K562 (cell line): ENCODE measurements at regions not wholly inside any gene's neighbourhood (a gene's known extent, or its start where the extent isn't known, plus 50 kb on each side); places are given as distances from the start of the nearest gene placed in this dataset.

Experiments used
- ATAC-seq: fragments of 200-7000 bp; cut with Tn5 transposase; 3 replicates; pipeline ENCODE4 v1.9.1; 2020; ENCODE audit warnings: moderate library complexity
- BruUV-seq: library from RNA; stranded (reverse); fragments of 400-500 nt; replicated peaks from 2 replicates; lab custom pipeline; 2021; lab: Mats Ljungman, UMichigan
- CTCF ChIA-PET: fragments of 300-600 bp; formaldehyde crosslinking; extraction: SDS; loops from one replicate; lab custom pipeline; 2021; ENCODE audit warnings: low intra/inter-chr PET ratio; lab: Yijun Ruan, JAX
- POLR2A ChIA-PET: fragments of 300-600, 350-650 bp; sonication (Branson Sonifier 250); formaldehyde crosslinking; extraction: SDS; loops from one replicate; lab custom pipeline; 2021; ENCODE audit warnings: antibody characterized with exemption, inconsistent platforms; lab: Yijun Ruan, JAX
- DNase-seq, 4 experiments: peaks; one replicate each; pipeline versions ENCODE4 v3.0.0 to v3.0.0-alpha.2; 2011 to 2018; ENCODE audit warnings: low spot score in 3 of 4, mixed read lengths in 3 of 4; ENCODE audit errors: extremely low read depth in 1 of 4
- FAIRE-seq: peaks from 2 replicates; lab custom pipeline; 2011; peaks lifted over from hg19 to GRCh38; lab: Jason Lieb, UNC
- H2AFZ ChIP-seq: 2 replicates; pipeline ENCODE4 v1.6.0; 2011; ENCODE audit warnings: low read depth, low read length, control low read depth, inconsistent platforms
- H3K27ac ChIP-seq: fragments of 200-600 bp; 3 replicates; pipeline ENCODE4 v1.8.0; 2011; ENCODE audit warnings: low read depth, mild to moderate bottlenecking, control low read depth, inconsistent platforms, low read length, moderate library complexity, mixed read lengths; ENCODE audit errors: extremely low read depth
- H3K27me3 ChIP-seq, 2 experiments: fragments of 300-600 bp in 1 of 2; 2 replicates in 1 of 2; 3 replicates in 1 of 2; pipeline versions ENCODE4 v1.6.0 to v1.8.0; 2011; ENCODE audit warnings: inconsistent platforms in 2 of 2, low read length in 2 of 2, mild to moderate bottlenecking in 1 of 2, mixed read lengths in 1 of 2, moderate library complexity in 1 of 2; ENCODE audit not compliant: control insufficient read depth in 2 of 2, insufficient read depth in 2 of 2
- H3K36me3 ChIP-seq: fragments of 300-600 bp; 3 replicates; pipeline ENCODE4 v1.8.0; 2011; ENCODE audit warnings: mild to moderate bottlenecking, low read length, inconsistent platforms; ENCODE audit not compliant: control insufficient read depth, insufficient read depth
- H3K4me1 ChIP-seq, 2 experiments: fragments of 200-600 bp in 1 of 2; replicated peaks in 1 of 2; 2 replicates in 1 of 2; 3 replicates in 1 of 2; pipeline versions ENCODE4 v1.5.1 to v1.8.0; 2011; ENCODE audit warnings: inconsistent platforms in 2 of 2, low read length in 2 of 2, mild to moderate bottlenecking in 1 of 2, mixed read lengths in 1 of 2, moderate library complexity in 1 of 2; ENCODE audit not compliant: control insufficient read depth in 2 of 2, insufficient read depth in 2 of 2
- H3K4me2 ChIP-seq: 2 replicates; pipeline ENCODE4 v1.6.1; 2011; ENCODE audit warnings: low read length, control low read depth, inconsistent platforms, mixed read lengths; ENCODE audit not compliant: insufficient read depth
- H3K4me3 ChIP-seq: fragments of 200-600 bp; sonication (generic), shearing (Covaris generic); 2 replicates; pipeline ENCODE4 v1.5.1; 2016; ENCODE audit warnings: control low read depth, inconsistent platforms
- H3K79me2 ChIP-seq: fragments of 200-600 bp; 3 replicates; pipeline ENCODE4 v1.8.0; 2011; ENCODE audit warnings: low read length, inconsistent platforms; ENCODE audit not compliant: control insufficient read depth, insufficient read depth
- H3K9ac ChIP-seq, 2 experiments: 2 replicates each; pipeline versions ENCODE4 v1.6.0 to v1.6.1; 2011; ENCODE audit warnings: low read depth in 2 of 2, low read length in 2 of 2, control low read depth in 1 of 2, inconsistent platforms in 1 of 2, mild to moderate bottlenecking in 1 of 2, mixed read lengths in 1 of 2; ENCODE audit not compliant: insufficient read depth in 1 of 2
- H3K9me1 ChIP-seq: one replicate; pipeline ENCODE4 v1.6.0; 2011; ENCODE audit warnings: inconsistent platforms, mild to moderate bottlenecking, low read length, moderate library complexity; ENCODE audit not compliant: control insufficient read depth, insufficient read depth
- H3K9me3 ChIP-seq: replicated peaks from 2 replicates; pipeline ENCODE4 v1.5.1; 2011; ENCODE audit warnings: low read depth, low read length, inconsistent platforms; ENCODE audit not compliant: control insufficient read depth, insufficient read depth
- H4K20me1 ChIP-seq: replicated peaks from 2 replicates; pipeline ENCODE4 v1.6.1; 2011; ENCODE audit warnings: low read length, inconsistent platforms, mixed read lengths; ENCODE audit not compliant: control insufficient read depth, insufficient read depth
- ATF7 ChIP-seq: fragments of 450-650 bp; IDR thresholded peaks from 2 replicates; pipeline ENCODE4 v1.7.1; 2014; ENCODE audit warnings: mild to moderate bottlenecking, moderate library complexity
- CEBPB ChIP-seq: fragments of 450-650 bp; IDR thresholded peaks from 2 replicates; pipeline ENCODE4 v1.6.1; 2016; ENCODE audit warnings: missing genetic modification characterization, missing compliant biosample characterization
- CREM ChIP-seq: IDR thresholded peaks from 2 replicates; pipeline ENCODE4 v1.6.1; 2014; ENCODE audit warnings: antibody characterized with exemption, low read depth
- ETV1 ChIP-seq: fragments of 450-650 bp; conservative IDR thresholded peaks from 2 replicates; pipeline ENCODE4 v1.6.1; 2016; ENCODE audit warnings: missing genetic modification characterization, control low read depth, low read depth, missing compliant biosample characterization
- HDGF ChIP-seq: fragments of 450-650 bp; IDR thresholded peaks from 2 replicates; pipeline ENCODE4 v1.6.1; 2016
- HLTF ChIP-seq: fragments of 450-650 bp; IDR thresholded peaks from 2 replicates; pipeline ENCODE4 v1.6.1; 2016
- HNRNPUL1 ChIP-seq: fragments of 200-400 bp; formaldehyde crosslinking; IDR thresholded peaks from 2 replicates; pipeline ENCODE4 v1.6.1; 2017; ENCODE audit warnings: low read length
- LARP7 ChIP-seq: fragments of 450-650 bp; IDR thresholded peaks from 2 replicates; pipeline ENCODE4 v1.6.1; 2016
- MAFK ChIP-seq: IDR thresholded peaks from 2 replicates; pipeline ENCODE4 v1.6.1; 2011; ENCODE audit warnings: low read length, improper control_type of control experiment
- MCM2 ChIP-seq: fragments of 450-650 bp; IDR thresholded peaks from 2 replicates; pipeline ENCODE4 v1.6.1; 2017; ENCODE audit warnings: low read depth, mild to moderate bottlenecking
- SMARCA5 ChIP-seq: fragments of 450-650 bp; IDR thresholded peaks from 2 replicates; pipeline ENCODE4 v1.6.1; 2016
- SMARCC2 ChIP-seq: fragments of 450-650 bp; IDR thresholded peaks from 2 replicates; pipeline ENCODE4 v1.6.1; 2017; ENCODE audit warnings: antibody characterized with exemption, moderate library complexity, mild to moderate bottlenecking, low read depth
- SP2 ChIP-seq: IDR thresholded peaks from 2 replicates; pipeline ENCODE4 v1.6.1; 2011; ENCODE audit warnings: mild to moderate bottlenecking, low read depth, low read length, moderate library complexity; ENCODE audit not compliant: poor library complexity, severe bottlenecking; ENCODE audit errors: extremely low read depth
- STAT5B ChIP-seq: fragments of 250-450 bp; sonication (Bioruptor Pico); IDR thresholded peaks from 2 replicates; pipeline ENCODE4 v1.8.0; 2021; ENCODE audit warnings: mild to moderate bottlenecking, inconsistent platforms
- ZKSCAN1 ChIP-seq: fragments of 150-350 bp; IDR thresholded peaks from 2 replicates; pipeline ENCODE4 v1.6.1; 2016; ENCODE audit warnings: low read depth, low read length
- ZNF23 ChIP-seq: fragments of 250-450 bp; sonication (Bioruptor Pico); IDR thresholded peaks from 2 replicates; pipeline ENCODE4 v1.4.0; 2020; ENCODE audit warnings: mild to moderate bottlenecking
- ZNF668 ChIP-seq: fragments of 250-450 bp; sonication (Bioruptor Pico); IDR thresholded peaks from 2 replicates; pipeline ENCODE4 v1.8.0; 2022; ENCODE audit warnings: mild to moderate bottlenecking, inconsistent platforms
- WGBS: fragments of 100-300 bp; shearing (Covaris generic); methylation state at CpG from one replicate; pipeline ENCODE4 v1.1.6; 2016; ENCODE audit warnings: low coverage, mixed read lengths; ENCODE audit not compliant: insufficient coverage; ENCODE audit errors: missing lambda C conversion rate; 5-methylcytosine and 5-hydroxymethylcytosine counted together
- in situ Hi-C: fragments of 300-500 bp; cut with MboI; formaldehyde crosslinking; loops from 4 replicates; pipeline ENCODE4 v1.15.0; 2018; ENCODE audit warnings: inconsistent platforms, mixed read lengths
- intact Hi-C: fragments of 100-400 bp; cut with micrococcal nuclease; formaldehyde crosslinking; loops from 2 replicates; pipeline ENCODE4 v1.14.2; 2022
- TF ChIP-seq, protein P1 (sequence below): IDR thresholded peaks from 3 replicates; pipeline ENCODE4 v1.6.1; 2011; ENCODE audit warnings: borderline replicate concordance, mild to moderate bottlenecking; ENCODE audit not compliant: insufficient read length, insufficient read depth
- TF ChIP-seq, protein P2 (sequence below): fragments of 250-450 bp; sonication (Bioruptor Pico); IDR thresholded peaks from 2 replicates; pipeline ENCODE4 v1.4.0; 2020; ENCODE audit warnings: borderline replicate concordance

DNA sequence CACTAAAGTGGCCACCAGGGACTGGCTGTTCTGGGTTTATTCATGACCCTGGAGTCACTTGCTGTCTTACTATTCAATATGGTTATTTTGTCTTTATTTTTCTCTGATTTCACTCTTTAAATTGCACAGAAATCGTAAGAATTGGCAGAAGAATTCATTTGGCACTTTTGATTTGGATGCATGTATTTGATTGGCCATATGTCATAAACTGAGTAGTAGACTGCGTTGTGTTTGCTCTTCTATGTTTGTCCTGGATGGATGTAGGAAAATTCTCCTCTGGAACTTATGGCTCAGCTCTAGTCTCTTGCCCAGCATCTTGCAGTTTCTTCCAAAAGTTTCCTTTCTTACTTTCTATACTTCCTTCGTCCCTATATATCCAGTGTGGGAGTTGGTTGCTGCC is 452.7 kb downstream of the GATA3 start:
- TF ChIP-seq SMARCC2 = no peak
- TF ChIP-seq SP2 = no peak
- no peak for TF ChIP-seq STAT5B (CRISPR knock-in tag)
- TF ChIP-seq ETV1 (tag) = no peak
- TF ChIP-seq ZNF23 (CRISPR knock-in tag) = no peak
- no peak for TF ChIP-seq LARP7
- TF ChIP-seq HDGF = no peak
- TF ChIP-seq, protein P1, sequence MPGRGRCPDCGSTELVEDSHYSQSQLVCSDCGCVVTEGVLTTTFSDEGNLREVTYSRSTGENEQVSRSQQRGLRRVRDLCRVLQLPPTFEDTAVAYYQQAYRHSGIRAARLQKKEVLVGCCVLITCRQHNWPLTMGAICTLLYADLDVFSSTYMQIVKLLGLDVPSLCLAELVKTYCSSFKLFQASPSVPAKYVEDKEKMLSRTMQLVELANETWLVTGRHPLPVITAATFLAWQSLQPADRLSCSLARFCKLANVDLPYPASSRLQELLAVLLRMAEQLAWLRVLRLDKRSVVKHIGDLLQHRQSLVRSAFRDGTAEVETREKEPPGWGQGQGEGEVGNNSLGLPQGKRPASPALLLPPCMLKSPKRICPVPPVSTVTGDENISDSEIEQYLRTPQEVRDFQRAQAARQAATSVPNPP = no peak
- TF ChIP-seq, protein P2, sequence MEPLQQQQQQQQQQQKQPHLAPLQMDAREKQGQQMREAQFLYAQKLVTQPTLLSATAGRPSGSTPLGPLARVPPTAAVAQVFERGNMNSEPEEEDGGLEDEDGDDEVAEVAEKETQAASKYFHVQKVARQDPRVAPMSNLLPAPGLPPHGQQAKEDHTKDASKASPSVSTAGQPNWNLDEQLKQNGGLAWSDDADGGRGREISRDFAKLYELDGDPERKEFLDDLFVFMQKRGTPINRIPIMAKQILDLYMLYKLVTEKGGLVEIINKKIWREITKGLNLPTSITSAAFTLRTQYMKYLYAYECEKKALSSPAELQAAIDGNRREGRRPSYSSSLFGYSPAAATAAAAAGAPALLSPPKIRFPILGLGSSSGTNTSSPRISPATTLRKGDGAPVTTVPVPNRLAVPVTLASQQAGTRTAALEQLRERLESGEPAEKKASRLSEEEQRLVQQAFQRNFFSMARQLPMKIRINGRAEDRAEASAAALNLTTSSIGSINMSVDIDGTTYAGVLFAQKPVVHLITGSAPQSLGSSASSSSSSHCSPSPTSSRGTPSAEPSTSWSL = no peak
- TF ChIP-seq MAFK = no peak
- no peak for TF ChIP-seq HNRNPUL1
- no peak for TF ChIP-seq CEBPB (tag)
- no peak for TF ChIP-seq SMARCA5
- no peak for TF ChIP-seq ZNF668 (CRISPR knock-in tag)
- TF ChIP-seq ATF7 = no peak
- no peak for TF ChIP-seq ZKSCAN1
- TF ChIP-seq CREM = no peak
- TF ChIP-seq MCM2 = no peak
- no peak for TF ChIP-seq HLTF
- ChIA-PET POLR2A (no interaction called here), CTCF (no interaction called here)
- Histone ChIP-seq H3K9me3 (no peaks in the 10 kb centered on the region), H3K27me3 (no peaks in the 10 kb centered on the region), H2AFZ (no peak overlapping the region), H3K9me1 (no peaks in the 10 kb centered on the region), H3K79me2 (no peaks in the 10 kb centered on the region), H3K27ac (no peak overlapping the region), H4K20me1 (no peaks in the 10 kb centered on the region), H3K4me3 (no peak overlapping the region), H3K36me3 (no peaks in the 10 kb centered on the region), H3K9ac (no peak overlapping the region), H3K4me1 (no peaks in the 10 kb centered on the region), H3K4me2 (no peak overlapping the region)
- no TSS peak for BruUV-seq
- in situ Hi-C loops (no loop called here), intact Hi-C loops (no loop called here)
- 2% methylated on average over 3 of the region's 3 CpGs for WGBS
- ATAC-seq = no peak
- DNase-seq = no peak
- no peak for FAIRE-seq
